Stimulated activated CD4-positive, alpha-beta T cell treated with anti-CD3 and anti-CD28 coated beads, Interleukin-15, amount 100 ng/mL, for 24 hours (primary cell): ENCODE measurements at regions not wholly inside any gene's neighbourhood (a gene's known extent, or its start where the extent isn't known, plus 50 kb on each side); places are given as distances from the start of the nearest gene placed in this dataset.

ENCODE experiments used
- DNase-seq: peaks from one replicate; pipeline ENCODE4 v3.0.0-alpha.2; 2020

DNA sequence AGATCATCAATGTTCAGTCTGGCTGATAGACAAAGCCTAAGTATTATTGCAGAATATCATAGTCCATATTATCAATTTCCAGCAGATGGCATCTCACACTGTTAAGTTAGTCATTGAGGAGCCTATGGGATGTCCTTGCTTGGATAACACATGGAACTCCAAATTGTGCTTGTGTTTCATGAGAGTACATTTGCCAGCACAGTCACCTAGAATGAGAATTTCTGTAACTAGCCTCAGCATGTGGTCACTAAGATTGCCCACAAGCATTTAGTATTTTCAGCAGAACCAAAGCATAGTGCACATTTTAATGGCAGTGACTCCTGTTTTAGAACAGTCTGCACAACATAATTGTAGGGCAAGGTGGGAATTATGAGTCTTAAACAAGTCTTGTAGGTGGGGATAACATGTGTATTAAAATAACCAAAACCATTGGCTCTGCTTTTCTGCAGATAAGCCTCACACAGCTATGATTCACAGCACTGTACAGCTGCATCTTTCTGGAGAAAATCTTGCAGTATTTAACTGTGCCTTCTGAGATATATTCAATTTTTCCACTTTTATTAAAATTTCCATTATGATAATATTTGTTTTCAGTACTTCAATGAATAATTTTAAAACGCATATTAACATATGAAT lies 882.8 kb upstream of the SOX9 start:
- no peak for DNase-seq

DNA sequence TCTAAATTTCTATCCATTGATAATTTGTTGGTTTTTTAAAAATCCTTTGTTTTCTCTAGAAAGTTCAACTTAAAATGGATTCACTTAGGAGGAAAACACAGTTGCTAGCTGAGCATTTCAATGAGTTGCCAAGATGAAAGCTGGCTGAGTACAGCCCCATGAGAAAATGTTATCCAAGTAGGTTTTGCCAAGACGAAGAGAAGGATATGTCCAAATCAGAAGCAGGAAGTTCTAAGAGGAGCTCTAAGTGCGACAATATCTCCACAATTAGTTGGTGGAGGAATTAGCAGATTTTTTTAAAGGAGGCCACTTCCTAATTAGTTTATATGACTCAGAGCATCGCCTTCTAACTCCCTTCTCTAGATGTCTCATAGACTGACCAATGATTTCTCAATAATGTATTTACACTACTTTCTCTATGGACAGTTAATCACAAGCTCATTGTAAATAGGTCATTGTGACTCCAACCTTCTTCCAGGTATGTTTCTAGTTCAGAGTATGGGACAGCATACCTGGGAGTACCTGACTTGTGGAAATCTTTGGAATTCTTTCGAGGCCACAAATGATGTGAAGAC lies 873.3 kb upstream of the SOX9 start:
- no peak for DNase-seq

DNA sequence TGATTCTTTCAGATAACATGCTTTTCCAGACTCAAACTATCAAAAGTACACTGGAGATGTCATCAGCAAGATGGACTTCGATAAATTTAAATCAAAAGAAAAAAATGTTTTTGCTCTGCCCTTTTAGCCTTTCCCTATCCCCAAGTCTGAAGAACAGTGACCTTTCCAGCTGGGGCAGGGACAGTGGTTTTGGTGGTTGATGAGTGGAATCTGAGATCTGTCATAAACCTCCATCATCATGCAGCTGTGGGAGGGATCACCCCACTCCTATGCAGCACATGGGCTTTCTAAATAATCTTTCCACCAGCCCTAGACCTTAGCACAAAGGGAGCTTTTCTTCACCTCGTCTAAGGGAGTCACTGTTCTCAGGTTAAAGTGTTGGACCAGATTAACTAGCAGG lies 869.5 kb upstream of the SOX9 start:
- no peak for DNase-seq

DNA sequence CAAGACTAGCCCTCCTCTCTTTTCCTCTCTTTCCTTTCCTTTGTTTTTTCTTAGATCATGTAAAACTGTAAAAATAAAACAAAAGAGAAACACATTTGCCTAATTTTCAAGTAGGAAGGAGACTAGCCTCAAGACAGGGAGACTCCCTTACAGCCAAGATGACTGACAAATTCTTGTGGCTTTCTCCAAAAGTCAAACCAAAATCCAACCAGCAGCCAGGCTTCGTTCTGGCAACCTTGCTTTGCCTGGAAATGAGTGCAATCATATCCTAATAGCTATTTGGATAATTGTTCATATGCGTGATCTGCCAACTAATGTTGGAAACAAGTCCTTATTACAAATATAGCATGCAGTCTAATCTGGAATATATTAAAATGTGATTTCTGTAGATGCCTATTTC lies 868.9 kb upstream of the SOX9 start:
- DNase-seq, result no peak

DNA sequence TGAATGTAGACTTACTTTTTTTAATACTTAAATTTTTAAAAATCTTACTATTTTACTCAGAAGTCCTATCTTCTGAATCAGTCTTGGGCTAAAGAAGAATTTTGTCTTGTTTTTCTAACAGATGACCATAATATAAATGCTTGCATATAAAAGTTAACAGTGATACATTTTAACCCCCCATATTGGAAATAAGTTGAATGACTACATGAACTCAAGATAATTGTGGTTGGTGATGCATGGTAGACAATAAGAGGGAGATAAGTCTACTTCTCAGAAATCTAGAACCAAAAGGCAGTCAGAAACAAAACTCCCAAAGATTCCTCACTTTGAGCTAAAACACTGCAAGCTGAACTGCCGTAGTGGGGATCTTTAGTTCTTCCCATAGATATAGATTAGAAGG lies 868.4 kb upstream of the SOX9 start:
- DNase-seq, result no peak

DNA sequence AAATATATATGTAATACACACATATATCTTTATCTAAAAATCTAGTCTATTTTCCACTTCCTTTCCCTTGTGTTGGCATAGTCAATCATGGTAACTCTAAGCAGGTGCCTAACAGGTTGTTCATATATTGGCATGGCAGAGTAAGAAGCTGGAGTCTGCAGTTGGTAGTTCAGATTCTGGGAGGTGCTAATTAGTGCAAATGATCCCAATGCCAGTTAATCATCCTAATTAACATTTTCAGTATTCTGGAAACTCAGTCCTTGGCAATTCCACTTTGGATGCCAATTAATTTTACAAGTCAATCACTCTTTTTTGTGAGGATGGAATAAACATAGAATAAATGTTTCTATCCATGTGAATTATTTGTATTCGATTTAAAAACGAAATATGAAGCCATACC lies 863.7 kb upstream of the SOX9 start:
- DNase-seq, result no peak

DNA sequence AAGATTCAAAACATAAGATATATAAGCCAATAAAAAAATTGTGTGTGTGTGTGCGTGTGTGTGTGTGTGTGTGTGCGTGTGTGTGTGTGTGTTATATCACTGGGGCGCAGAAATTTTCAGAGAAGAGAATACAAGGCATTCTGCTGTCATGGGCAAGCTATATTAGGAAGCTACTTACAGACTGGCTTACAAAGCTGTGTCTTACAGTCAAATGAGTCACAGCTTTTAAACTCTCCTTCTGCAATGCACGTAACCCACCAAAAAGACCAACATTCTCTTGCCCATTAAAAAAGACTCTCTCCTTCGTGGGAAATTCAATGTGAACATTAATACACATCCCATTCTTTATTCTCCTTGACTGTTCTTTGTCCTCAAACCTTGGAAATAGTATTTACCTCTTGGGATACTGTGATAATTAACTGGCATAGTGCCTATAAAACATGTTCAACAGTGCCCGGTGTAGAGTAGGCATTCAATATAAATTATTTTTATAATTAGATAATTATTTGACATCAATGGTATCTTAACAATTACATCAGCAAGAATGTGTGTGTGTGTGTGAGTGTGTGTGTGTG lies 860.4 kb upstream of the SOX9 start:
- DNase-seq, result no peak

DNA sequence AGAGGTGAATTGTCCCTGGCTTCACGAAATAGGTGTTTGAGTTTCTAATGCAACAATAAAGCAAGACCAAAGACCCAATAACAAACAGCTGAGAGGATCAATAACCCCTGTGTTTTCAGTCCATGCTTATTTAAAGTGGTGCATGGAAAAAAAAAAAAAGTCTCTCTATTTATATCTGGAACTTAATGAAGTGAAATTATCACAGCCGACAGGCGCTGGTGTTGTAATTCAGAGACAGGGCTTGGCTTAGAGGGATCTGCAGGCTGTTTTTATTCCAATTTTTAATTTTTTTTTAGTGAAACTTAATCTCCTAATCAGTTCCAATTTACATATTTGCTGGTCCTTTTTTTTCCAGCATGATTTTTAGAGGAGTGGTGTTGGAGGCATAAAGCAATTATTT lies 858.2 kb upstream of the SOX9 start:
- DNase-seq, result no peak

DNA sequence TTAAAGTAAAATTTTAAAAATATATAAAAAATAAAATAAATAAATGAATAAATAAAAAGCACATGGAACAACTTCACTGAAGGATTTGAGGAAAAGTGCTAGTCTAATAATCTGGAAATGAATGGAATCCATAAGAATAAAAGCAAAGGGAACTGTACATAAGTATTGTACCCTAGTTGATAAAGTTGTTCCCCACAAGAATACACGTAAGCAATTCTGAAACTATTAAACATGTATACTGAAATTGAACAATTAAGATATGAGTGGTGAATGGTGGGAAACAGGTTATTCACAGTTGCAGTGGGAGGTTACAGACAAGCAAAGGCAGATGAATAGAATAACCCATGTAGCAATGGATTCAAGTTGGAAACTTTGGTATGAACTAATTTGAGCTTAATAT lies 853.2 kb upstream of the SOX9 start:
- DNase-seq, result no peak

DNA sequence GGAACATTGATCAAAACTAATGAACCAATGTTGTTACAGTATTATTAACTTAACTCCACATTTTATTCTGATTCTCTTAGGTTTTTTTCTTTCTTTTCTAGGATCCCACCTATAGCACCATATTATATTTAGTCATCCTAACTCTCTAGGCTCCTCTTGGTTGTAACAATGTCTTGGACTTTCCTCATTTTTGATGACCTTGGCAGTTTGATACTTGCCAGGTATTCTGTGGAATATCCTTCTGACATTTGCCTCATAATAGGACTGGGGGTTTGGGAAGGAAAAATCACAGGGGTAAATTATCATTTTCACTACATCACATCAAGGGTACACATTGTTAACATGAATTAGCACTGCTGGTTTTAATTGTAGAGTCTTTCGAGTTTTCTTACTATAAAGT lies 851.6 kb upstream of the SOX9 start:
- DNase-seq, result no peak

DNA sequence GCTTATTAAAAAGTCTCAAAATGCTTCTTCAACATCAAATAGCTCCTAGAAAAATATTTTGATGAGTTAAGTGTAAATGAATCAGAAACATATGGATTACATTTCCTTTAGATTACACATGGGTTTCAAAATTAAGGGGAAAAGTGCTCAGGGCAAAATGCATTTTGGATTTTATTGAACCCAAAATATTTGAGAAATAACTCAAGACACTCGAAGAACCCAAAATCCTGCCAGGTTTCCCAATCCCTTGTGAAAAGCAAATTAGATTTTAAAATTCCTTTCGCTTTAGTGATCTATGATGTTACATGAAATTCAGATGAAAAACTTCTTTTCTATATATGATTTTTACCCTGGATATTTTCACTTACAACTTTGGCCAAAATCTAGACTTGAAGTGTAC lies 847.4 kb upstream of the SOX9 start:
- no peak for DNase-seq

DNA sequence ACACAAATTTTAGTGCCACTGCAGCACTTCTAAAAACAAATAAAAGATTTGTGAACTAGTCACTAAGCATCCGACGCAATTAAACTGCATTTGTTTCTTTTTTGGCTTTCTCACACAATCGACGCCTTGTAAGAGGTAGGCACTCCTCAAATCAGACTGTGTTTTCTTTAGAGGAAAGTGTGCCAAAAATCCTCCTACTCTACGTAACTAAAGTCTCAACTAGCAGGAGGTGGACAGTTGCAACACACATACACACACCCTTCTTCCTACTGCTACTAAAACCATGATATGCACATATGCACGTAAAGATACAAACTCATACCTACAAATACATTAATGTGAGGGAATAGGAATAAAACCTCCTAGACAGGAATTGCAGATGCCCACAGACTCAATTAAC lies 844.7 kb upstream of the SOX9 start:
- no peak for DNase-seq

DNA sequence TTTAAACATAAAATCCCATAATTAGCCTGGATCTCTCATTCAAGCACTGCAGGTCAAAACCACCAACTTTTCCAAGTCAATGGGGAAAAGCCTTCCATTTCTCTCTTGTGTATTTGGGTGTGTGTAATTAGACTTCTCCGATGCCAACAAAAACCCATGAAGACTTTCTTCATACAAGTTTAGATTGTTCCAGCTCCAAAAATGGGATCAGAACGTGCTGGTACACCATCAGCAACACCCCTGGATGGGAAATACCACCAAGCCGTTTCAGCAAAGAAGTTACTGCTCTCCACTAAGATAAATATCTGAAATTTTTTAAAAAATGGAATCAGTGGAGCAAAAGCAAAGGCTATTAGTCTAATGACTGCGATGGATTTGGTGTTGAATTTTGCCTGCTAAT lies 837.3 kb upstream of the SOX9 start:
- no peak for DNase-seq

DNA sequence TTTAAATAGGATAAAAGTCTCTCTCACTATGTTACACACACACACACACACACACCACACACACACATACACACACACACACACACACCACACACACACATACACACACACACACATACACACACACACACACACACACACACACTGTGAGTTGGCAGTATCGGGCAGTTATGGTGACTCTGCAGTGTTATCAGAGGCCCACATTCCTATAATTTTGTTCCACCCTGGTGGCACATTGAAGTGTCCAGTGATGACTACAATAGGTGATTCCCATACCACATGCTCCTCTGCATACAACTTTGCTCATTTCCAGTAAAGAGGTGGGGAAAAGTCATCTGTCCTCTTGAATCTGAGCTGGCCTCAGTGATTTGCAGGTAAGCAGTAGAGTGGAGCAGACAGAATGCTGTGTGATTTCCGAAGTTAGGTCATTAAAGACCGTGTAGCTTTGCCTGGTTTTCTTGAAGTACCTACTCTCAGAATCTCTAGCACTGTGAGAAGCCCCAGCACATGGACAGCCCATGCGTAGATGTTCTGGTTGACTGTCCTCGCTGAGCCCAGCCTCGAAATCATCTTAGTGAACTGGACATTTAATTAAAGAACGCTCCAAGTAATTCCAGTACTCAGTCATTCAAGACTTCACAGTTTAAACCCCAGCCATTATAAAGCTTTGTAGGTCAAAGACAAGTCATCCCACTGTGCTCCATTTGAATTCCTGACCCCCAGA lies 836.6 kb upstream of the SOX9 start:
- no peak for DNase-seq

DNA sequence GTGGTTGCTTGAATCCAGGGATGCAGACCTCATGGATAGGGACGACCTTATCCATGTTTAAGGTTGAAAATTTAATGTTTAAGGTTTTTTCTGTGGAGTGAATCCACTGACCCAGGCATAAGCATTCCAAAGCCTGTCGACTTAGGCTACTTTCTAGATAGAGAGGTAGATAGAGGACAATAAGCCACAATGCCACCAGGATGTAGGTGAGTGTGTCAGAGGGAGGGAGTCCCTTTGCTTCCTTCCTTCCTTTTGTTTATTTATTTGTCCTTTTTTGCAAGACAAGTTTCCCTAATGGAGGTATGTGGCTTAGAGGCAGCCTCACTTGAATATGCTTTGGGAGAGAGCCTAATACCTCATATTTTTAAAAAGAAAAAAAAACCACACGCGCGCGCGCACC lies 834.2 kb upstream of the SOX9 start:
- DNase-seq, result no peak

DNA sequence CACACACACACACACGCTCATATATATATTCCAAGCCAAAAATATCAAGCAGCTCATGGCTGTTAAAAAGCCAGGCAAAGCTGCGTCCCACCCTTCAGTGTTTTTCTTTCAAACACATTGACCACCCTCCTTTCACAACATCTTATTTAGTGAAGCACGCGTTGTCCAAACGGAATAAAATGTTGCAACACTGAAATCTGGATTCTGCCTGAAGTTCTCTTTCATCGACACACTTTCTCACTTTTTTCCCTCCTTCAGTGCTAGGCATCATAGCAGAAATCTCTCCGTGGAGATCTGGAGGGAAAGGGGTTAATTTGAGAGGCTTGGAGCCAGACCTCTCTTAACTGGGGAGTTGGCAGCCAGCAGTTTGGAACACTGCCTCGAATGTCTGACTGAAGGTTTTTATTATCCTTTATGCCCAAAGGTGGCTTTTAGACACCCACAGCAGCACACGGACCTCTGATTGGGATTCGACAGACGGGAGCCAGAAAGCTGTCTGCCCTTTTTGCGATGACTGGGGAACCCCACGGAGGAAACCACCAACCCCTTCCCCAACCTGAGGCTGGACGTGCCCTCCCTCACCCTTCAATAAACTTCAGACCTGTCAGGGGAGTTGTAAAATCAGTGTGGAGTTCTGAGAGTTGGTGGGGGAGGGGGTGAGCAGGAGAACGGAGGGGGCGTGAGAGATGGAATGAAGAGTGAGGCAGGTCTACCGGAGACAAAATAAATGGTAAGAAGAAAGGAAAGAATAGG lies 833.6 kb upstream of the SOX9 start:
- no peak for DNase-seq

DNA sequence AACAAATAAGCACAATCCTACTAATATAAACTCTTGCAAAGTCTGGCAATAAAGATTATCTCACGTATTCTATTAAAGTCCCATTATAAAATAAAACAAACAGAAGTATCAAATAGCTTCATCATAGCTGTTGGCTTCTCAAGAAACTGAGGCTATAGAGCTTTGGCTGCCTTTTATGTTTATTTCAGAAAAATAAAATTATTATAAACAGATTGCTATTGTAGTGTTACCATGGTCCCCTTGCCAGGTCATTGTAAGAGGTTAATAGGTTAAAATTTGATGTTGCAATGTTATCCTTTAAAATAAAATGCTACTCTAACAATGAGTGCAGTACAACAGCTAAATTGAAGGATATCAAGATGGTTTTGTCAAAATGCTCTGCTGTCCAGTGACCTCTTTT lies 828.8 kb upstream of the SOX9 start:
- DNase-seq, result no peak

DNA sequence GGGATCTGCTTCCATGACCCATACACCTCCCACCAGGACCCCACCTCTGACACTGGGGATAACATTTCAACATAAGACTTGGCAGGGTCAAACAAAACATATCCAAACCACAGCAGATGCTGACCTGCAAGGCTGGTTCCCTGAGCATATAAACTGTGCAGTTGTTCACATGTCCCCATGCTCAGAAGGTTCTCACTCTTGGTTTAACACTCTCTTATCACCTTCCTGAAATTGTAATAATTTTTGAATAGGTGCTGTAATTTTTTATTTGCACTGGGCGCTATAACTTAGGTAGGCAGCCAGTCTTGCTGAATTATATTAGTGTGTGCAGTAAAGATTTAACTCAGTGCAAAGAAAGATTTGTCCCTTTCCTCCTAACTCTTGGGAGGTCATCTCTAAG lies 824.8 kb upstream of the SOX9 start:
- no peak for DNase-seq

DNA sequence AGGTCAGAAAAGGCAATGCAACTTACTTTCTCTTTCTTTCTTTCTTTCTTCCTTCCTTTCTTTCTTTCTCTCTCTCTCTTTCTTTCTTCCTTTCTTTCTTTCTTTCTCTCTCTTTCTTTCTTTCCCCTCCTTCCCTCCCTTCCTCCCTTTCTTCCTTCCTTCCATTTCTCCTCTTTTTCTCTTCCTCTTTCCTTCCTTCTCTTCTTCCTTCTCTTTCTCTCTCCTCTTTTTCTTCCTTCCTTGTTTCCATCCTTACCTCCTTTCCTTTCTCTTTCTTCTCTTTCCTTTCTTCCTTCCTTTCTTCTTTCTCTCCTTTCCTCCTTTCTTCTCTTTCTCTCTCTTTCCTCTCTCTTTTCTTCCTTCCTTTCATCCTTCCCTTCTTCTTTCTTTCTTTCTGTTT lies 819.8 kb upstream of the SOX9 start:
- DNase-seq, result no peak

DNA sequence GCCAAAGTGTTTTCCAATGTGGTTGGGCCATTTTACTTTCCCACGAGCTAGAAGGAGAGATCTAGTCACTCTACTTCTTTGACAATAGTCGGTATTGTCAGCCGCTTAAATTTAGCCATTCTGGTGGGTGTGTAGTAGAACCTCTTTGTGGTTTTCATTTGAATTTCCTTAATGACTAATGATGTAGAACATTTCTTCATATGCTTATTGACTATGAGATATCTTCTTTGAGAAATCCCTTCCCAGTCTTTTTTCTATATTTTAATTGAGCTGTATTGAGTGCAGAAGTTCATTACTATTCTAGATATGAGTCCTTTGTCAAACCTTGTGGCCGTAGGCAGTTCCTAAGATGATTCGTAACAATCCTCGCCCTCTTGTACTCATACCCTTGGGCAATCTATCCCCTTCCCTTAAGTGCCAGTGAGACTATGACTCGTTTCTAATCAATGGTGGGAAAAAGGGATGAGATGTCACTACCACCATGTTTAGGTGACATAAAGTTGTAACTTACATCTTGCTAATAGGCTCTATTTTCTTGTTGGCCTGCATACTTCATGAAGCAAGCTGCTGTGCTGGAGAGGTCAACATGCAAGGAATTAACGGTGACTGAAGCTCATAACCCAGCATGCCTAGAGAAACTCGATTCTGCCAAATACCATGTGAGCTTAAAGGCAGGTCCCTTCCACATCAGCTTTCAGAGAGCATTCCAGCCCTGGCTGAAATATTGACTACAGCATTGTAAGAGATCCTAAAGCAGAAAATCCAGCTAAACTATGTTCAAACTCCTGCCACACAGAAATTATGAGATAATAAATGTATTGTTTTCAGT lies 817.9 kb upstream of the SOX9 start:
- DNase-seq, result no peak

DNA sequence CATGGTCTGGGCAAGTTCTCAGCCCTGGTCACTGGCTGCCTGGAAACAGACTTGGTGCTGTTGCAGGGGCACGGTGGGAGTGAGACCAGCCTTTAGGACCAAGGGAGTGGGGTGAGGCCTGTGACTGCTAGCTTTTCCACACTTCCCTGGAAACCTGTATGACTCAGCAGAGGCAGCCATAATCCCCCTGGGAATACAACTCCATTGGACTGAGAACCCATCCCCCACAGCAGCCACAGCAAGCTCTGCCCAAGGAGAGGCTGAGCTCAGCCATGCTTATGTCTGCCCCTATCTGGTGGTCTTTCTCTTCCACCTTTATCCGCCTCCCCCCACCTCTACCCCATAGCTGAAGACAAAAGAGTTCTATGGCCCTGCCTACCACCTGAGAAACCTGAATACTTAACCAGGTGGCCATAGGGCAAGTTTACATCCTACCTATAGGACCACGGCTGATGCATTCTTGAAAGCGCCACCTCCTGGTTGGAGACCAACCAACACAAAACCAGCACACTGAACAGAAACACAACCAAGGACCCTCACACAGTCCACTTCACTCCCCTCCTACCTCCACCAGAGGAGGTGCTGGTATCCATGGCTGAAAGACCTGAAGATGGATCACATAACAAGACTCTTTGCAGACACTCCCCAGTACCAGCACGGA lies 816.2 kb upstream of the SOX9 start:
- no peak for DNase-seq

DNA sequence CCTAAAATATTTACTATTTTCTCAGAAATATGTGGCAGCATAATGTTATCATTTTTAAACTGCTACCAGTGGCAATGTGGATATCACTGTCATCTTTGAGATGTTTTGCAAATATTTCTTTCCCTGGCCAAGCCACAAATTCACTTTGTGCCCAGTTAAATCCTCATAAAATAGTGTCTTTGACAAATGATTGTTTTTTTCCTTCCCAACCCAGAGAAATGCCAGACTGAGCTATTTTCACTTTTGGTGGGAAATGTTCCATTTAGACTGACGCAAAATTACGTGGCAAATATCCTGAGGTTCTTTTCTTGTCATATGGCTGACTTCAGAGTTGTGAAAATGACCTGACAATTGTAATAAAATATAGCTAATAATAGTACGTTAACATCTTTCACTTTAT lies 807.0 kb upstream of the SOX9 start:
- no peak for DNase-seq
